ENCODE measurements at regions not wholly inside any gene's neighbourhood (a gene's known extent, or its start where the extent isn't known, plus 50 kb on each side); places are given as distances from the start of the nearest gene placed in this dataset.

DNA sequence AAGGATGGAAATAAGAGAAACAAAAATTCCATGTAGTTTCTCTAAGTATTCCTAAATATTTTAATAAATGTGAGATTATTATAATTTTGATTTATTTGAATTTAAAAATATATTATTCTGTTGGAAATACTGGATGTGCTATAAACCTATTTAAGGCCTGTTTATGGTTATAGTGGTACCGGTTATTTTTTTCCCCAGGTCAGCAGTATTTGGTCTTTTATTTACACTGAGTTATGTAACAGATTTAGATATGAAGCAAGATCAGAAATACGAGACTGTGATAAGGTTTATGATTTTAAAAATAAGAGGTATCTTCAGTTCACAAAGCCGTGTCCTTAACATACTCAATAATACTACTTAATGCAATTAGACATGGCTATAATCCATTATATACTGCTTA, 634.3 kb upstream of the POU3F2 start:
- TF ChIP-seq EZH2 (IDR thresholded peaks at IDR 0.05; ENCODE audit: borderline replicate concordance, low read depth, low read length, poor library complexity, severe bottlenecking), result no peak
- TF ChIP-seq, protein P1, sequence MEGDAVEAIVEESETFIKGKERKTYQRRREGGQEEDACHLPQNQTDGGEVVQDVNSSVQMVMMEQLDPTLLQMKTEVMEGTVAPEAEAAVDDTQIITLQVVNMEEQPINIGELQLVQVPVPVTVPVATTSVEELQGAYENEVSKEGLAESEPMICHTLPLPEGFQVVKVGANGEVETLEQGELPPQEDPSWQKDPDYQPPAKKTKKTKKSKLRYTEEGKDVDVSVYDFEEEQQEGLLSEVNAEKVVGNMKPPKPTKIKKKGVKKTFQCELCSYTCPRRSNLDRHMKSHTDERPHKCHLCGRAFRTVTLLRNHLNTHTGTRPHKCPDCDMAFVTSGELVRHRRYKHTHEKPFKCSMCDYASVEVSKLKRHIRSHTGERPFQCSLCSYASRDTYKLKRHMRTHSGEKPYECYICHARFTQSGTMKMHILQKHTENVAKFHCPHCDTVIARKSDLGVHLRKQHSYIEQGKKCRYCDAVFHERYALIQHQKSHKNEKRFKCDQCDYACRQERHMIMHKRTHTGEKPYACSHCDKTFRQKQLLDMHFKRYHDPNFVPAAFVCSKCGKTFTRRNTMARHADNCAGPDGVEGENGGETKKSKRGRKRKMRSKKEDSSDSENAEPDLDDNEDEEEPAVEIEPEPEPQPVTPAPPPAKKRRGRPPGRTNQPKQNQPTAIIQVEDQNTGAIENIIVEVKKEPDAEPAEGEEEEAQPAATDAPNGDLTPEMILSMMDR (conservative IDR thresholded peaks at IDR 0.05; ENCODE audit: low read depth, low read length), result no peak
